H1 (cell line): ENCODE measurements at regions not wholly inside any gene's neighbourhood (a gene's known extent, or its start where the extent isn't known, plus 50 kb on each side); places are given as distances from the start of the nearest gene placed in this dataset.

Experiments
- CTCF ChIA-PET: fragments of 300-600 bp; sonication (Branson Sonifier 250); formaldehyde crosslinking; loops from one replicate; lab custom pipeline; 2021; ENCODE audit not compliant: partially characterized antibody; lab: Charles Lee
- POLR2A ChIA-PET: fragments of 300-600 bp; sonication (Branson Sonifier 250); formaldehyde crosslinking; loops from one replicate; lab custom pipeline; 2021; ENCODE audit warnings: inconsistent platforms; ENCODE audit not compliant: partially characterized antibody; lab: Charles Lee
- DNase-seq, 2 experiments: peaks; one replicate each; pipeline versions ENCODE4 v3.0.0 to v3.0.0-alpha.2; 2010 to 2022; ENCODE audit warnings: low spot score in 2 of 2, low read depth in 1 of 2, mixed read lengths in 1 of 2
- FAIRE-seq: peaks from 2 replicates; lab custom pipeline; 2011; peaks lifted over from hg19 to GRCh38; lab: Jason Lieb, UNC
- H2AFZ ChIP-seq: 2 replicates; pipeline ENCODE4 v1.8.1; 2012; ENCODE audit warnings: low read length, inconsistent platforms
- H2AK5ac ChIP-seq: 2 replicates; pipeline ENCODE4 v1.6.1; 2013; ENCODE audit warnings: low read depth, low read length
- H2BK120ac ChIP-seq: replicated peaks from 2 replicates; pipeline ENCODE3; 2013; ENCODE audit warnings: low read depth, low read length, inconsistent platforms
- H2BK12ac ChIP-seq: 2 replicates; pipeline ENCODE4 v1.6.1; 2013; ENCODE audit warnings: low read depth, low read length
- H2BK15ac ChIP-seq: 2 replicates; pipeline ENCODE4 v1.6.1; 2013; ENCODE audit warnings: low read length
- H2BK20ac ChIP-seq: 2 replicates; pipeline ENCODE4 v1.6.1; 2013; ENCODE audit warnings: low read length
- H2BK5ac ChIP-seq: 2 replicates; pipeline ENCODE4 v1.6.1; 2013; ENCODE audit warnings: low read depth, low read length
- H3K14ac ChIP-seq: 2 replicates; pipeline ENCODE4 v1.6.1; 2013; ENCODE audit warnings: inconsistent platforms; ENCODE audit not compliant: insufficient read length
- H3K18ac ChIP-seq: 2 replicates; pipeline ENCODE4 v1.6.1; 2013; ENCODE audit warnings: low read length; ENCODE audit errors: extremely low read depth
- H3K23ac ChIP-seq: 2 replicates; pipeline ENCODE4 v1.6.1; 2013; ENCODE audit warnings: inconsistent platforms; ENCODE audit not compliant: insufficient read length
- H3K23me2 ChIP-seq: 2 replicates; pipeline ENCODE4 v1.6.1; 2013; ENCODE audit warnings: low read depth, low read length
- H3K27ac ChIP-seq: 2 replicates; pipeline ENCODE4 v1.6.1; 2011; ENCODE audit warnings: low read depth, low read length, inconsistent platforms
- H3K27me3 ChIP-seq, 4 experiments: replicated peaks in 1 of 4; 1 replicate in 1 of 4; 2 replicates in 3 of 4; pipeline versions ENCODE4 v1.6.1 to v1.8.1; 2011 to 2013; ENCODE audit warnings: low read length in 3 of 4, mild to moderate bottlenecking in 3 of 4, inconsistent platforms in 2 of 4, mixed read lengths in 2 of 4, moderate library complexity in 1 of 4; ENCODE audit not compliant: control insufficient read depth in 3 of 4, insufficient read depth in 3 of 4; ENCODE audit errors: extremely low read depth in 1 of 4
- H3K36me3 ChIP-seq, 4 experiments: 2 replicates each; pipeline versions ENCODE4 v1.6.1 to v1.8.1; 2011 to 2013; ENCODE audit warnings: mild to moderate bottlenecking in 4 of 4, low read length in 3 of 4, moderate library complexity in 2 of 4, control low read depth in 1 of 4, inconsistent platforms in 1 of 4; ENCODE audit not compliant: insufficient read depth in 4 of 4, control insufficient read depth in 2 of 4
- H3K4ac ChIP-seq: replicated peaks from 2 replicates; pipeline ENCODE3; 2013; ENCODE audit warnings: low read length, low read depth, mixed read lengths, inconsistent platforms; ENCODE audit not compliant: insufficient read length
- H3K4me1 ChIP-seq, 4 experiments: replicated peaks in 1 of 4; 1 replicate in 1 of 4; 2 replicates in 3 of 4; pipeline versions ENCODE4 v1.6.1 to v1.8.1; 2011 to 2013; ENCODE audit warnings: low read length in 3 of 4, inconsistent platforms in 2 of 4, mixed read lengths in 1 of 4; ENCODE audit not compliant: insufficient read depth in 4 of 4, control insufficient read depth in 3 of 4
- H3K4me2 ChIP-seq, 2 experiments: 2 replicates each; pipeline versions ENCODE4 v1.6.1 to v1.8.1; 2011 to 2013; ENCODE audit warnings: low read depth in 2 of 2, low read length in 2 of 2, control low read depth in 1 of 2, inconsistent platforms in 1 of 2, mild to moderate bottlenecking in 1 of 2; ENCODE audit not compliant: insufficient read depth in 1 of 2
- H3K4me3 ChIP-seq, 4 experiments: fragments of 200-600, 300-600 bp in 1 of 4; sonication (generic), shearing (Covaris generic), sonication (Bioruptor Twin) in 1 of 4; 2 replicates each; pipeline versions ENCODE4 v1.5.1 to v1.8.1; 2011 to 2016; ENCODE audit warnings: low read length in 4 of 4, low read depth in 3 of 4, control low read depth in 2 of 4, inconsistent platforms in 2 of 4, mild to moderate bottlenecking in 2 of 4, mixed read lengths in 1 of 4, moderate library complexity in 1 of 4; ENCODE audit not compliant: insufficient read depth in 2 of 4; ENCODE audit errors: extremely low read depth in 1 of 4
- H3K56ac ChIP-seq: replicated peaks from 2 replicates; pipeline ENCODE3; 2013; ENCODE audit warnings: low read depth, mild to moderate bottlenecking, mixed read lengths, low read length, inconsistent platforms; ENCODE audit not compliant: insufficient read length
- H3K79me1 ChIP-seq: 2 replicates; pipeline ENCODE4 v1.6.1; 2013; ENCODE audit warnings: low read depth, low read length, control low read depth
- H3K79me2 ChIP-seq, 2 experiments: 2 replicates each; pipeline versions ENCODE4 v1.6.1 to v1.8.1; 2012 to 2013; ENCODE audit warnings: low read length in 2 of 2, mild to moderate bottlenecking in 2 of 2, inconsistent platforms in 1 of 2; ENCODE audit not compliant: insufficient read depth in 2 of 2, control insufficient read depth in 1 of 2
- H3K9ac ChIP-seq, 4 experiments: replicated peaks in 1 of 4; 1 replicate in 1 of 4; 2 replicates in 3 of 4; pipeline versions ENCODE4 v1.6.1 to v1.8.1; 2011 to 2013; ENCODE audit warnings: low read depth in 3 of 4, low read length in 3 of 4, control low read depth in 2 of 4, mild to moderate bottlenecking in 2 of 4, moderate library complexity in 2 of 4, inconsistent platforms in 1 of 4; ENCODE audit errors: extremely low read depth in 1 of 4
- H3K9me3 ChIP-seq, 2 experiments: 2 replicates each; pipeline versions ENCODE4 v1.6.1 to v1.8.1; 2012 to 2013; ENCODE audit warnings: mild to moderate bottlenecking in 2 of 2, moderate library complexity in 2 of 2, control low read depth in 1 of 2, inconsistent platforms in 1 of 2, low read depth in 1 of 2, low read length in 1 of 2, mixed read lengths in 1 of 2; ENCODE audit not compliant: insufficient read depth in 2 of 2
- H4K20me1 ChIP-seq, 2 experiments: replicated peaks in 1 of 2; 2 replicates each; pipeline versions ENCODE3 to v1.8.1; 2011 to 2013; ENCODE audit warnings: inconsistent platforms in 2 of 2, low read length in 2 of 2, mild to moderate bottlenecking in 1 of 2; ENCODE audit not compliant: insufficient read depth in 2 of 2, control insufficient read depth in 1 of 2
- H4K5ac ChIP-seq: 2 replicates; pipeline ENCODE4 v1.6.1; 2013; ENCODE audit warnings: low read length, low read depth, mixed read lengths, inconsistent platforms; ENCODE audit not compliant: insufficient read length
- H4K8ac ChIP-seq: 2 replicates; pipeline ENCODE4 v1.8.0; 2013; ENCODE audit warnings: mild to moderate bottlenecking, moderate library complexity, low read length, inconsistent platforms; ENCODE audit not compliant: insufficient read depth; ENCODE audit errors: extremely low read depth
- H4K91ac ChIP-seq: replicated peaks from 2 replicates; pipeline ENCODE3; 2013; ENCODE audit warnings: low read length, mixed read lengths, inconsistent platforms; ENCODE audit not compliant: insufficient read length
- EZH2 ChIP-seq: fragments of 200-600 bp; sonication (generic); IDR thresholded peaks from 2 replicates; pipeline ENCODE4 v1.7.1; 2012; ENCODE audit warnings: low read depth, mild to moderate bottlenecking, moderate library complexity, low read length, inconsistent platforms; ENCODE audit not compliant: severe bottlenecking
- MAFK ChIP-seq: IDR thresholded peaks from 2 replicates; pipeline ENCODE4 v1.6.1; 2012; ENCODE audit warnings: low read depth, mild to moderate bottlenecking, improper control_type of control experiment, low read length
- NANOG ChIP-seq: IDR thresholded peaks from 2 replicates; pipeline ENCODE4 v1.6.1; 2011; ENCODE audit warnings: low read length, low read depth, mild to moderate bottlenecking, inconsistent platforms; ENCODE audit not compliant: insufficient read depth, poor library complexity, severe bottlenecking
- POU5F1 ChIP-seq: IDR thresholded peaks from 2 replicates; pipeline ENCODE4 v1.6.1; 2011; ENCODE audit warnings: low read depth, mild to moderate bottlenecking, low read length, moderate library complexity
- RBBP5 ChIP-seq: IDR thresholded peaks from 2 replicates; pipeline ENCODE4 v1.7.1; 2012; ENCODE audit warnings: low read depth, mild to moderate bottlenecking, inconsistent platforms, low read length, moderate library complexity, borderline replicate concordance
- SIX5 ChIP-seq: IDR thresholded peaks from 2 replicates; pipeline ENCODE4 v1.6.1; 2011; ENCODE audit warnings: mild to moderate bottlenecking, low read depth, low read length
- SRF ChIP-seq: IDR thresholded peaks from 2 replicates; pipeline ENCODE4 v1.6.1; 2011; ENCODE audit warnings: mild to moderate bottlenecking, low read depth, low read length, moderate library complexity
- WGBS, 2 experiments: shearing (Covaris generic) in 1 of 2; methylation state at CpG; one replicate each; pipeline versions ENCODE4 v1.1.6 to v1.1.7; 2013 to 2015; ENCODE audit warnings: low lambda C conversion rate in 2 of 2, mixed read lengths in 2 of 2, inconsistent platforms in 1 of 2, low coverage in 1 of 2, missing lambda C conversion rate in 1 of 2; ENCODE audit not compliant: insufficient replicate concordance in 2 of 2, insufficient coverage in 1 of 2, insufficient read length in 1 of 2; ENCODE audit errors: extremely low coverage in 1 of 2, missing lambda C conversion rate in 1 of 2; 5-methylcytosine and 5-hydroxymethylcytosine counted together
- TF ChIP-seq, protein P1 (sequence below): IDR thresholded peaks from 2 replicates; pipeline ENCODE4 v1.6.1; 2012; ENCODE audit warnings: inconsistent platforms
- TF ChIP-seq, protein P2 (sequence below): IDR thresholded peaks from 2 replicates; pipeline ENCODE4 v1.6.1; 2011; ENCODE audit warnings: low read depth, mild to moderate bottlenecking, low read length; ENCODE audit not compliant: insufficient read depth

DNA sequence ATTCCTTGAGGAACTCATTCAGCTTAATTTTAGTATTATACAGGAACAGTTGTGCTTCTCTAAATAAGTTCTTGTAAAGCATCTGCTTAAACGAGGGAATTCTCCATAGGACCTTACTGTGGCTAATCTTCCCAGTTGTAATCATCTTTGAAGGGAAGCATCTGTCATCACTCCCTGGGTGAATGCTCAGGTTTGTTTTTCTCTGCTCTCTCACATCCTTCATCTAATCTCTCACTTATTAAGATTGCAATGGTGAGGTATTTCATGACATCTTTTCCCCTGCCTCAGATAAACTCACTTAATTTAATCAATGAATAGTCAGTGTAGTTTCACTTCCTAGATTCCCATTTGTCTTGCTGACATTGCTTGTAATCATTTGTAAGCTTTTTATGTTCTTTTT, 121.8 kb upstream of the ADAMTS3 start:
- Histone ChIP-seq H2BK120ac (no peak overlapping the region), H3K79me2 (no peaks in the 10 kb centered on the region), H4K20me1 (no peaks in the 10 kb centered on the region), H3K56ac (no peak overlapping the region), H4K91ac (no peak overlapping the region), H3K18ac (no peak overlapping the region), H3K36me3 (no peaks in the 10 kb centered on the region), H3K23ac (no peak overlapping the region), H2AK5ac (no peak overlapping the region), H3K4me2 (no peak overlapping the region), H4K5ac (no peak overlapping the region), H2BK5ac (no peak overlapping the region), H3K14ac (no peak overlapping the region), H3K9ac (no peak overlapping the region), H3K4me3 (no peak overlapping the region), H2BK15ac (no peak overlapping the region), H3K79me1 (no peaks in the 10 kb centered on the region), H3K4me1 (no peaks in the 10 kb centered on the region), H3K4ac (no peak overlapping the region), H3K9me3 (no peaks in the 10 kb centered on the region), H3K23me2 (no peaks in the 10 kb centered on the region), H3K27me3 (no peaks in the 10 kb centered on the region), H2AFZ (no peak overlapping the region), H2BK20ac (no peak overlapping the region), H3K27ac (no peak overlapping the region), H2BK12ac (no peak overlapping the region), H4K8ac (no peak overlapping the region)
- FAIRE-seq (no peak), DNase-seq (no peak)
- ChIA-PET POLR2A (no interaction called here), CTCF (interaction anchor here (0.7 to 0.8 kb wide), 2 partner anchors 9 to 186 kb away, joined by 3 to 4 read pairs; no protein-coding TSS in a partner anchor)
- 80% methylated on average over 1 of the region's 1 CpG; no CpG with 5 or more reads in 1 of the 2 experiments for WGBS, 2 experiments
- TF ChIP-seq SIX5 (no peak), POU5F1 (no peak), SRF (no peak), MAFK (no peak), RBBP5 (no peak), EZH2 (no peak), NANOG (no peak)
- TF ChIP-seq, protein P1, sequence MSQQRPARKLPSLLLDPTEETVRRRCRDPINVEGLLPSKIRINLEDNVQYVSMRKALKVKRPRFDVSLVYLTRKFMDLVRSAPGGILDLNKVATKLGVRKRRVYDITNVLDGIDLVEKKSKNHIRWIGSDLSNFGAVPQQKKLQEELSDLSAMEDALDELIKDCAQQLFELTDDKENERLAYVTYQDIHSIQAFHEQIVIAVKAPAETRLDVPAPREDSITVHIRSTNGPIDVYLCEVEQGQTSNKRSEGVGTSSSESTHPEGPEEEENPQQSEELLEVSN = no peak
- TF ChIP-seq, protein P2, sequence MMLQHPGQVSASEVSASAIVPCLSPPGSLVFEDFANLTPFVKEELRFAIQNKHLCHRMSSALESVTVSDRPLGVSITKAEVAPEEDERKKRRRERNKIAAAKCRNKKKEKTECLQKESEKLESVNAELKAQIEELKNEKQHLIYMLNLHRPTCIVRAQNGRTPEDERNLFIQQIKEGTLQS = no peak
